COLO668 (cell line): ENCODE measurements at regions not wholly inside any gene's neighbourhood (a gene's known extent, or its start where the extent isn't known, plus 50 kb on each side); places are given as distances from the start of the nearest gene placed in this dataset.

Experiments
- DNase-seq: peaks from one replicate; lab custom pipeline; 2025; ENCODE audit not compliant: unreplicated experiment; lab: John Stamatoyannopoulos, UW

DNA sequence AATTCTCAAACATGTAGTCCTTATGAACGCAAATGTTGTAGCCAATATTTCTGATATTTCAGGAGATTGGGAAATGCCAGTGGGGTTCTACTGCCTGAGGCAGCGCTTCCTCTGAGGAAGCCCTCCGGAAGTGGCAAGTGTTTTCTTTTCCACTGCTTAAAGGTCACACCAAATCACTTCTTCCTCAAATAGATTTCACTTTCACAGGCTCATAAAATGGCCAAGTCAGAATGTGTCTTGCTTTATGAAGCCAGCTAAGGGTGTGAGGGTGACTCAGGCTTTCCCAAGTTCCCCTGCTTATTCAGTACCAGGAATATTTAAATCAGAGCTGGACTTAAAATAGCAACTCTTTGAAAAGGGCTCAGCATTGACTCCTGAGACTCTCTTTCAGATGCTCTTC lies 514.2 kb upstream of the DIPK2B start:
- DNase-seq: no peak

DNA sequence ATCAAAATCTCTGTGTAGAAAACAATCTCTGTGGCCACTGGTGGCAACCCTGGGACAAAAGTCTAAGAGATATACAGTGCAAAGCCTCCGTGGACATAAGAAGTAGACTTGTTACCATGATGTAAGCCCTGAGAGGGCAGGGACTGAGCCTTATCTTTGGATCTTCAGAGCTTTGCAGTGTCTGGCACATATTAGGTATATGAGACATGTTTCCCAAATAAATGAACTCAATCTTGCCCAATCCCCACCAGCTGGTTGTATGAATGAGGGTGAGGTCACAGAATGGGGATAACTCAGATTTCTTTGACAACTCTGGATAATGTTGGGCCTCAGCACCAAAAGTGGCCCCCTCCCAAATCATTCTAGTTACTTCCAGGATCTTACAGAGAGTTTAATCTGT lies 511.4 kb upstream of the DIPK2B start:
- no peak for DNase-seq

GRCh38 chrX:45711231-45711630 lies 510.6 kb upstream of the DIPK2B start:
- no peak for DNase-seq

DNA sequence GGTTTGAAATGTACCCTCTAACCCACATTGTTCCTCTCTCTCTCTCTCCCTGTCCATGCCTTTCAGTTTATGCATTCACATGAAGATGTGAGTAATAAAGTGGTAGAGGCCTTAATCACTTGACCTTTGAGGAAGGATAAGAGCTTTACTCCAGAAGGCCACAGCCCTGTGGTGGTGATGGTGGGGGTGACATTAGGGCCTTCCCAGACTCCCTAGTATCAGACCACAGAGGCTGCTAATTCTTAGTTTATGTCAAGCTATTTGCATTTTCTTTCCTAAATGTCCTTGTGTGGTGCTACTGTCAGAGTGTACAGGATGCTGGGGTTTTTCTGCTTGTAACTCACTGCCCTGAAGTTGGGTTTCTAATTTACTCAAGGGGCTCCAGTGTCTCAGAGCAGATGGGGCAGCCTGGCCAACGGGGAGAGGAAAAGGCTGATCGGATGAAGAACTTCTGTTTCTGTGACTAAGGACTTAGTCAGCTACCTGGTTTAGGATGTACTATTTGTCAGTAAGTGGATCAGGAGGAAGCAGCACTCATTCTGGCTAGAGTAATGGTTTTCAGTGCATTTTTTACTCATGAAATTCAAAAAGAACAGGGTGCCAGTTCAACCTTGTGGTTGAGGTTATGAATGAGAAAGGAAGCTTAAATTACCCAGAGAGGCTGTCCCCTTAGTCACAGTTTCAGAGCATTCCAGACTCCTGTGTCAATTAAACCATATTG lies 509.6 kb upstream of the DIPK2B start:
- DNase-seq: no peak

- no peak for DNase-seq
These were observed 508.7 kb upstream of the DIPK2B start for GRCh38 chrX:45709381-45709780.

DNA sequence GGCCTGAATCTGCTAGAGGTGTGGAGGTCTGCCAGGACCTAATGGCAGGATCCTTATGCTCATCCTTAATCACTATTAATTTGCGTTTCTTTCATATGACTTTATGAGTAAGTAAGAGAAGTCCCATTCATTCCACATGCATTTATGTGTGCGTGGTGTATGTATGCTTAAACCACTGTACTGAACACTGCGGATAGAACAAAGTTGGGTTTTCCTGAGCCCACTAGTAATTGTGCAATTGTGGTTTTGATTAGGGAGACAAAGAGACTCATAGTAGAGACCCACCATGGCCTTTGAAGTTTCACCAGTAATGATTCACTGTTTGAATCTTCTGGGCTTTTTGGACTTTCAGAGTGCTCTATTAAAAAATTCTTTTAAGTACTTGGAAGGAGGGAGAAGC lies 498.5 kb upstream of the DIPK2B start:
- DNase-seq: no peak

DNA sequence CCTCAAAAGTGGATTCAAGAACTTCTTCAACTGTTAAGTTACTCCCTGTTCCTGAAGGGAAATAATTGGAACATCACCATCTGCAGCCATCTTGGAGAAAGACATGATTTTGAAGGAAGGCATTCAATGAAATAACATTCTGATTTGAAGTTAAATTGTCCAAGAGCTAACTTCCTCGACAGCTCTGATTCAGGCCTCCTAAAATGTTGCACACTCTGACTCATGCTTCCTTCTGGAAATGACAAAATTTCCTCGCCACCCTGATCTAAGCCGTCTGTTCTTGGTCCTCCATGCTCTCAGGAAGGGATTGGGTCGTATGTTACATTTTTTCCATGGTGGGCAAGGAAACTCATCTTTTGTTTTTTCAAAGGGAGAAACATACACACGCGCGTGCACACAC lies 496.9 kb upstream of the DIPK2B start:
- no peak for DNase-seq

DNA sequence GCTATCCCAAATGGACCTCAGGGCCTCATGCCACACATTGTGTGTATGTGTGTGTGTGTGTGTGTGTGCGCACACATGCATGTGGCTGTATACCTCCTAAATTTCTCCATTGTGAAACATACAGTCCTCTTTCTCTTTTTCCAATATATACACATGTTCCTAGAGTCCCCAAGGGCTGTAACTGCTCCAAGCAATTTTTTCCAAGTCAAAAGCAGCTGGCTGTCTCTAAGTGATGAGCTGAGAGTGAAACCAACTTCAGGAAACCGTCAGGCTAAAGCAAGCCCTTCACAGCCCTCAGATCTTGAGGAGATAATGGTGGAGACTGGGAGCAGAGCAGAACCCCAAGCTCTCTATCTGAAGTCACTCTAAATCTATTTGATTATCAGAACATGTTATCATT lies 496.1 kb upstream of the DIPK2B start:
- DNase-seq: no peak

- no peak for DNase-seq
These were observed 489.3 kb upstream of the DIPK2B start for GRCh38 chrX:45689971-45690370.

GRCh38 chrX:45683914-45684313 lies 483.2 kb upstream of the DIPK2B start:
- no peak for DNase-seq

DNA sequence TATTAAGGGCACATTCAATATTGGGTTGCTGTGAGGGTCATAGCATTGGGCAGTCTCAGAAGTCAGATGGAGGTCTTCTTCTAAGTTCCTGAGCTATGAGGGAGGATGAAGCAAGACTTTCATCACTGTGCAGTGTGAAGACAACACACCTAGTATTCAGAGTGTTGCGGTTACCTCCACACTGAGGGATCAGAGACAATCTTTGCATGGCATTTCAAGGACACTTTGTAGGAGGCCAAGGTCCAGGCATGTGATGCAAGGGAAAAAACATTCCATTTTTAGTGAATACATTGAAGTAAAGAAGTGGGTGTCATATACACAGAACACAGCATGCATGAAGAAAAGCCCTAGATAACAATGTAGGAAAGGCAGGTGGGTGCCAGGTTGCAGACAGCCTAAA lies 481.2 kb upstream of the DIPK2B start:
- DNase-seq: no peak

- no peak for DNase-seq
These were observed 469.2 kb upstream of the DIPK2B start for GRCh38 chrX:45669715-45670340.

- no peak for DNase-seq
These were observed 468.2 kb upstream of the DIPK2B start for GRCh38 chrX:45668686-45669443.

DNA sequence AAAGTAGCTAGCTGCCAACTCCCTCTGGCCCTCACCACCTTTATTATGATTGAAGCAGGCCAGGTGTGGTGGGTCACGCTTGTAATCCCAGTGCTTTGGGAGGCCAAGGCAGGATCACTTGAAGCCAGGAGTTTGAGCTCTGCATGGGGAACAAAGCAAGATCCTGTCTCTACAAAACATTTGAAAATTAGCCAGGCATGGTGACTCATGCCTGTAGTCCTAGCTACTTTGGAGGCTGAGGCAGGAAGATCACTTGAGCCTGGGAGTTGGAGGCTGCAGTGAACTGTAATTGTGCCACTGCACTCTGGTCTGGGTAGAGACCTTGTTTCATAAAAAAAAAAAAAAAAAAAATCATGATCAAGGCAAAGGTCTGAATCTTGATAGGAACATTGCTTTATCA lies 467.0 kb upstream of the DIPK2B start:
- no peak for DNase-seq

DNA sequence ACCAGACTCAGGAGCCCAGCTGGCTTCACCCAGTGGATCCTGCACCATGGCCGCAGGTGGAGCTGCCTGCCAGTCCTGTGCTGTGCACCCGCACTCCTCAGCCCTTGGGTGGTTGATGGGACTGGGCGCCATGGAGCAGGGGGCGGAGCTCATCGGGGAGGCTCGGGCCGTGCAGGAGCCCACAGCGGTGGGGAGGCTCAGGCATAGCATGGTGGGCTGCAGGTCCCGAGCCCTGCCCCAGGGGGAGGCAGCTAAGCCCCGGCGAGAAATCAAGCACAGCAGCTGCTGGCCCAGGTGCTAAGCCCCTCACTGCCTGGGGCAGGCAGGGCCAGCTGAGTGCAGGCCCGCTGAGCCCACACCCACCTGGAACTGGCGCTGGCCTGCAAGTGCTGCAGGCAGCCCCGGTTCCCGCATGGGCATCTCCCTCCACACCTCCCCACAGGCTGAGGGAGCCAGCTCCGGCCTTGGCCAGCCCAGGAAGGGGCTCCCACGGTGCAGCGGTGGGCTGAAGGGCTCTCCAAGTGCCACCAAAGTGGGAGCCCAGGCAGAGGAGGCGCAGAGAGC lies 464.1 kb upstream of the DIPK2B start:
- no peak for DNase-seq

GRCh38 chrX:45660477-45660876 lies 459.8 kb upstream of the DIPK2B start:
- DNase-seq: no peak

DNA sequence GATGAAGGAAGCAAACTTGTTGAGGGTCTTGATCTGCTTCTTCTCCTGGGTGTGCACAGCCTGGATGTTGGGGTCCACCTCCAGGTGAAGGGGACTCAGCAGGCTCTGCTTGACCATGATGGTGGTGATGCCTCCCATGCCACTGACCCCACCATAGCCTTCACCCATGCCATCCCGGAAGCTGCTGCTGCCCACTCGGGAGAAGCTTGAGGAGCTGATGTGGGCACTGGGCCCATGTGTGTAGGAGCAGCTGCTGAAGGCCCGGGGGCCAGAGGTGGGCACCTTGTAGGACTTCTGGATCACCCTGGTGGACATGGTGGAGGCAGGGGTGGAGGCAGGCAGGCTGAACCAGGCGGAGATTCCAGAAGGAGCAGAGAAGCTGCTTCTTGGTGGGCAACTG lies 432.7 kb upstream of the DIPK2B start:
- DNase-seq: no peak

GRCh38 chrX:45632506-45632905 lies 431.8 kb upstream of the DIPK2B start:
- DNase-seq: no peak

DNA sequence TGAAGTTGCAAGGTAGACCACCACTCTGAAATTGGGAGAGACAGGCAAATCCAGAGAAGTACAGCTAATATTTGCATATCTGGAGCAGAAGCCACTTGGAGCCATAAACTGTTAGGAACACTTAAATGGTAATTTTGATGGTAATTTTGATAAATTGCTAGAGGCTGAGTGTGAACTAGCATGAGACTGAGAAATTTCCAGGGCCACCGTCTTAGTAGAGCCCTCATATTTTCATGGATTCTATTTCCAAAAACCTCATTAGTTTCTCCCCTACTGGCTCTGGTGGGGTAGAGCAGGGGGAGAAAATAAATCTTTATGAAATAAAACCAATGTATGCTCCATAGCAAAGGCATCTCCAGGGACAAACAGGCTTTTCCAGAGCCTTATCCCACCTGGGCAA lies 429.4 kb upstream of the DIPK2B start:
- no peak for DNase-seq

DNA sequence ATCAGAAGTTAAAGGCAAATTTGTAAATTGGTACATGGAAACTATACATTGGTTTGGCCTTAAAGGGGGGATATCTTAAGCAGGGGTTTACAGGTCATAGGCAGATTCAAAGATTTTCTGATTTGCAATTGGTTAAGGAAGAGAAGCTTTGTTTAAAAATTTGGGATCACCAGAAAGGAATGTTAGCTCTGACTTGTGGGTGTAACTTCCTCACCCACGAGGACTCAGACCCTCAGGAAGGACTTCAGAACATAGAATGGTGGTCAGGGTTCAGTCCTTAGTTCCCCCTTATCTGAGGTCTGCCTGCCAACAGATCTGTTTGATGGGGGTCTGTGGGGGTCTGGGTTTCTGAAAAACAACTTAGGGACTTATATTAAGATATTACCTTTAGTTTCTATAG lies 427.4 kb upstream of the DIPK2B start:
- DNase-seq: no peak

DNA sequence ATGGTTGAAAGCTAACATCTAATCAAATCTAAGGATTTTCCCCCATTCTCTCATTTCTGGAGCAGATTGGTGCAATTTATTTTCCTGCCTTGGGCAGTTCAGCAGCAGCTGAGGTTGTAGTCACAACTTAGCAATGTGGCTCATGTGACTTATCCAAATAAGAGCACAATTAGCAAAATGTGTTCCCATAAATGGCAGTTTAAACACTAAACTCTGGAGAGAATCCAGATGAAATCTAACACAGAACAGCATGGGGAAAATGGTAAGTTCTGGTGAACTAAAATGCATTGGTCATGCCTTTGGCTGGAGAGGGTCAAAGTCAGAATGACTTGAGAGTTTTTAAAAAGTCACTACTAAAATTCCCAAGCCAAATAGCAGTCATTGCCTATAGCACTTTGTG lies 422.6 kb upstream of the DIPK2B start:
- no peak for DNase-seq

GRCh38 chrX:45622538-45622937 lies 421.9 kb upstream of the DIPK2B start:
- no peak for DNase-seq
